Aorta (tissue), 5 donors: ENCODE measurements at regions not wholly inside any gene's neighbourhood (a gene's known extent, or its start where the extent isn't known, plus 50 kb on each side); places are given as distances from the start of the nearest gene placed in this dataset.

Source experiments
- ATAC-seq: fragments of 200-7000 bp; cut with Tn5 transposase; one replicate; pipeline ENCODE4 v1.9.1; 2022; ENCODE audit warnings: moderate library complexity; ENCODE audit not compliant: low FRiP score
- DNase-seq, 2 donors: peaks; one replicate each; pipeline ENCODE4 v3.0.0-alpha.2; 2020
- H3K27ac ChIP-seq, 2 donors: one replicate each; pipeline ENCODE4 v1.5.1; 2013; ENCODE audit warnings: low read length in 2 of 2, mild to moderate bottlenecking in 2 of 2, moderate library complexity in 2 of 2, control low read depth in 1 of 2, inconsistent platforms in 1 of 2, low read depth in 1 of 2
- H3K27me3 ChIP-seq, 2 donors: one replicate each; pipeline ENCODE4 v1.6.1; 2013; ENCODE audit warnings: control low read depth in 1 of 2, low read length in 1 of 2, mild to moderate bottlenecking in 1 of 2, moderate library complexity in 1 of 2; ENCODE audit not compliant: insufficient read depth in 2 of 2, control insufficient read depth in 1 of 2
- H3K36me3 ChIP-seq, 2 donors: one replicate each; pipeline ENCODE4 v1.6.1; 2013; ENCODE audit warnings: control low read depth in 1 of 2, low read length in 1 of 2, mild to moderate bottlenecking in 1 of 2; ENCODE audit not compliant: insufficient read depth in 2 of 2, control insufficient read depth in 1 of 2
- H3K4me1 ChIP-seq, 2 donors: one replicate each; pipeline ENCODE4 v1.6.1; 2013; ENCODE audit warnings: low read length in 2 of 2, control low read depth in 1 of 2, mild to moderate bottlenecking in 1 of 2, moderate library complexity in 1 of 2; ENCODE audit not compliant: insufficient read depth in 2 of 2, control insufficient read depth in 1 of 2
- H3K4me3 ChIP-seq, 2 donors: one replicate each; pipeline ENCODE4 v1.5.1; 2013; ENCODE audit warnings: low read length in 2 of 2, control low read depth in 1 of 2, mild to moderate bottlenecking in 1 of 2
- H3K9me3 ChIP-seq: one replicate; pipeline ENCODE4 v1.6.1; 2013; ENCODE audit warnings: mild to moderate bottlenecking, low read length; ENCODE audit not compliant: control insufficient read depth
- WGBS, 2 donors: extraction: QIAGEN DNeasy Blood & Tissue Kit; methylation state at CpG; one replicate each; pipeline ENCODE4 v1.1.7; 2013; 5-methylcytosine and 5-hydroxymethylcytosine counted together
- intact Hi-C, 2 donors: fragments of 100-400 bp; cut with DNase I; formaldehyde crosslinking; loops; one replicate each; pipeline versions ENCODE4 v1.14.2 to v1.15.0; 2022
- donor health status: healthy with polysubstance abuse.
- donor health status: Bipolar disorder and iron deficiency.
- donor health status: DM: no; HTN: no; CAD: no.
- donor health status: DM: no; HTN: no; CAD: no.
- donor health status: DM: yes; HTN: yes; CAD: no.

DNA sequence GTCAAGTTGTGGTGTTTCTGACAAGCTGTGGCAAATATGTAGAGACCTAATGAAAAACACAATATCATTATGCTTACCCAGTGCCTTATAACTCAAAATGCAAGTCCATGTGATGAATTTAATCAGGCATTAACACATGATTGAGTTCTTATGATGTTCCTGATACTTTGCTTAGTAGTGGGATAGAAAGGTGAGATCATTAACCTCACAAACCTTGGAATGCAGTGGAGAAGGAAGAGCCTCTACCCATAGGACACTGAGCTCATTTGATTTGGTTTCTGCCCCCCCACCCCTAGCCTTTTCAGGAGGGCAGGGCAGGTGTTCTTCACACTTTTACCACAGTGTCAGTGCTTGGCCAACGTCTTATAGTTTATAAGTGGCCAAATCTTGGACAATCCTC lies 683.6 kb upstream of the CPEB2 start:
- no peak for DNase-seq
- Histone ChIP-seq H3K36me3 (no peaks in the 10 kb centered on the region), H3K4me1 (no peaks in the 10 kb centered on the region), H3K9me3 (no peaks in the 10 kb centered on the region), H3K27ac (no peak overlapping the region), H3K4me3 (no peak overlapping the region), H3K27me3 (peaks cover 0 to 2% of the 10 kb centered on the region in 2 donors)
- no peak for ATAC-seq
- 62 to 67% methylated on average over 1 of the region's 1 CpG for WGBS, 2 donors
- intact Hi-C loops: no loop called here

DNA sequence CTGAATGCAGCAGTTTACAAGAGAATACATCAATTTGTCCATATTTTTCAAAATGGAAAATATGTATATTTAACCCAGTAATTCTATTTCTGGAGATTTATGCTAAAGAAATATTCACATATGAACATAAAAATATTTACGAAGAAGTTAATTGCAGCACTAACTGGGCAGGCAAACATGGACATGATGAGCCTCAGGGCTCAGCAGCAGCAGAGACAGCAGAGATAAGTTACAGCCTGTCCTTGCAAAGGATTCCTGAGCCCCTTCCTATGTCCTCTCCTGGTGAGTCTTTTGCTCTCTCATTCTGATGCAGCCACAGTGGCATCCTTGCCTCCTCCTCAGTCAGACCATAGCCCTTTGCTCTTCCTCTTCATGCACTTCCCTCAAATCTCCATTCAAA lies 680.6 kb upstream of the CPEB2 start:
- no peak for DNase-seq
- intact Hi-C loops: no loop called here
- Histone ChIP-seq H3K4me3 (no peak overlapping the region), H3K27me3 (peaks cover 0 to 2% of the 10 kb centered on the region in 2 donors), H3K27ac (no peak overlapping the region), H3K4me1 (no peaks in the 10 kb centered on the region), H3K9me3 (no peaks in the 10 kb centered on the region), H3K36me3 (no peaks in the 10 kb centered on the region)
- WGBS, 2 donors: 79 to 92% methylated on average over 1 of the region's 1 CpG
- no peak for ATAC-seq

DNA sequence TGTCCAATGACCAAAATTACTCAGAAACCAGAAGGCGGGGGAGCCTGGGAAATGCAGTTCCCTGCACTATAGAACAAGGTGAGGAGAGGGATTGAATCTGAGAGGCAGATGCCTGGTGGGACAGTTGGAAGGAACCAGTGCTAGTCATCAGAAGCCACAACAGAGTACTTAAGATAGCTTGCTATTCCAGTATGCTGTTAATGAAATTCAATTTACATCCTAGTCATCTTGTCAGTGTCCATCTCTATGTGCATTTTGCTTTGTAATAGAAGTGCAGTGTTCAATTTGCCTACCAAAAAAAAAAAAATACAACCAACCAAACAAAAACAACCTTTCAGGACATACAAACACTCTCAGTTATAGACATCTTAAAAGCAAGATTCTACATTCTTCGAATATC lies 679.1 kb upstream of the CPEB2 start:
- Histone ChIP-seq H3K9me3 (no peaks in the 10 kb centered on the region), H3K27me3 (peaks cover 0 to 2% of the 10 kb centered on the region in 2 donors), H3K36me3 (no peaks in the 10 kb centered on the region), H3K4me3 (no peak overlapping the region), H3K27ac (no peak overlapping the region), H3K4me1 (no peaks in the 10 kb centered on the region)
- 79 to 80% methylated on average over 2 of the region's 2 CpGs for WGBS, 2 donors
- no peak for ATAC-seq
- intact Hi-C loops: no loop called here
- DNase-seq: no peak

DNA sequence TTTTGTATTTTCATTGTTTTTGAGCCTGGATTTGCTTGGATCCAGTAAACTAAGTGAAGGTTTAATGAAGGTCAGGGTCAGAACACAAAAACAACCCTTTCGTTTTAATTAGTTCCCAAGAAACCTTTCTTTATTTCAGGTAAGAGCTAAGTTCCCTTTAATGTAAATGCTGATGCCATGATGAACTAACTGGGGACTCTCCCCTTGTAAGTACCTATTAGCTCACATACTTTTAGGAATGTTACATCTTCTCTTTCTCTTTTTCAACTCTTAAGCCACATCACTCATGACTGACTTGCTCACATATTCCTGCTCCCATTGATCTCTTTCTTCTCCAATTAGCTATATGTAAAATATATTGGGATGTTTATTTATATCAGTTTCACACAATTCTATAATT lies 673.1 kb upstream of the CPEB2 start:
- Histone ChIP-seq H3K4me1 (no peaks in the 10 kb centered on the region), H3K27ac (no peak overlapping the region), H3K36me3 (no peaks in the 10 kb centered on the region), H3K9me3 (no peaks in the 10 kb centered on the region), H3K27me3 (no peaks in the 10 kb centered on the region), H3K4me3 (no peak overlapping the region)
- intact Hi-C loops: no loop called here
- no peak for ATAC-seq
- WGBS, 2 donors: 66 to 79% methylated on average over 1 of the region's 1 CpG
- DNase-seq: no peak

DNA sequence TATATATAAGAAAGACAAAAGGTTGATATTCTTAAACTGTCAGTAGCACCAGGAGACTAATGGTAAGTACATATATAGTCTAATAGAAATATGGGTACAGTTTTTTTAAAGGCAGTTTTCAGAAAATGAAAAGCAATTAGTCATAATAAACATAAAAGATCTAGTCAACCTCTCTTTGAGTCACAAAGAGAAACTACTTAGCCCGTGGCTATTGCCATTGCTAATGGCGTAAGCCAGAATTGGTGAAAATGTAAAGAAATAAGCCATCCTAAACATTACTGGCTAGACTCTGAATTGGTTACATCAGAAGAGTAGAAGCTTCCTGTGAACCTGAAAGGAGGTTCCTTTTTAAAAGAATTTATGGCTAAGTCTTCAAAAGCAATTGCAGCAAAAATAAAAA lies 668.7 kb upstream of the CPEB2 start:
- Histone ChIP-seq H3K9me3 (no peaks in the 10 kb centered on the region), H3K4me3 (no peak overlapping the region), H3K36me3 (no peaks in the 10 kb centered on the region), H3K27ac (no peak overlapping the region), H3K27me3 (no peaks in the 10 kb centered on the region), H3K4me1 (no peaks in the 10 kb centered on the region)
- WGBS, 2 donors: 88 to 90% methylated on average over 2 of the region's 2 CpGs
- DNase-seq (no peak), ATAC-seq (no peak)
- intact Hi-C loops: loop anchor here in 1 of 2 donors (5.0 kb wide), 1 partner anchor 34 kb away; no protein-coding TSS in a partner anchor

DNA sequence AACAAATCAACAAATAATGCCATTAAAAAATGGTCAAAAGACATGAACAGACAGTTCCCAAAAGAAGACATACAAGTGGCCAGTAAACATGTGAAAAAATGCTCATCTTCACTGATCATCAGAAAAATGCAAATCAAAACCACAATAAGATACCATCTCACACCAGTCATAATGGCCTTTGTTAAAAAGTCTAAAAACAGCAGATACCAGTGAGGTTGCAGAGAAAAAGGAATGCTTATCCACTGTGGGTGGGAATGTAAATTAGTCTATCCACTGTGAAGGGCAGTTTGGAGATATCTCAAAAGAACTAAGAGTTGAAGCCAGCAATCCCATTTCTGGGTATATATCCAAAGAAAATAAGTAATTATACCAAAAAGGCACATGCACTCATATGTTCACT lies 668.1 kb upstream of the CPEB2 start:
- ATAC-seq: no peak
- Histone ChIP-seq H3K36me3 (no peaks in the 10 kb centered on the region), H3K4me1 (no peaks in the 10 kb centered on the region), H3K4me3 (no peak overlapping the region), H3K27ac (no peak overlapping the region), H3K9me3 (no peaks in the 10 kb centered on the region), H3K27me3 (no peaks in the 10 kb centered on the region)
- intact Hi-C loops: loop anchor here in 1 of 2 donors (5.0 kb wide), 1 partner anchor 33 kb away; no protein-coding TSS in a partner anchor
- no peak for DNase-seq

DNA sequence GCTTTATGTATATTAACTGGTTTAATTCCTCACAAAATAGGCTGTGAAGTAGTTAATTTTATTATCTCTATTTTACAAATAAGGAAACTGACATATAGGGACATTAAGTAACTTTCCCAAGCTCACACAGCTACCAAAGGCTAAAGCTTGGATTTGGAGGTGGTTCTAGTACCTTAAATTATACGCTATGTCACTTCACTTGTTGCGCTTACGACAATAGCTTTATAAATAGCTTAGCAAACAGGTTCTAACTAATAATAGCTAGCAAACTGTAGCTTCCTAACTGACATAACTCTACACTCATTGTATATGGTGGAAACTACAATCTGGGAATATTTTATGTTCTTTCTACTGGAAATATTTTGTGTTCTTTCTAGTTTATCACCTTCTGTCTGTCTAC lies 666.4 kb upstream of the CPEB2 start:
- DNase-seq (no peak), ATAC-seq (no peak)
- H3K4me1 ChIP-seq: no peaks in the 10 kb centered on the region
- no peaks in the 10 kb centered on the region for H3K27me3 ChIP-seq
- H3K4me3 ChIP-seq: no peak overlapping the region
- intact Hi-C loops: no loop called here
- WGBS, 2 donors: 89 to 96% methylated on average over 3 of the region's 3 CpGs
- no peaks in the 10 kb centered on the region for H3K9me3 ChIP-seq
- H3K36me3 ChIP-seq: no peaks in the 10 kb centered on the region
- H3K27ac ChIP-seq: no peak overlapping the region

DNA sequence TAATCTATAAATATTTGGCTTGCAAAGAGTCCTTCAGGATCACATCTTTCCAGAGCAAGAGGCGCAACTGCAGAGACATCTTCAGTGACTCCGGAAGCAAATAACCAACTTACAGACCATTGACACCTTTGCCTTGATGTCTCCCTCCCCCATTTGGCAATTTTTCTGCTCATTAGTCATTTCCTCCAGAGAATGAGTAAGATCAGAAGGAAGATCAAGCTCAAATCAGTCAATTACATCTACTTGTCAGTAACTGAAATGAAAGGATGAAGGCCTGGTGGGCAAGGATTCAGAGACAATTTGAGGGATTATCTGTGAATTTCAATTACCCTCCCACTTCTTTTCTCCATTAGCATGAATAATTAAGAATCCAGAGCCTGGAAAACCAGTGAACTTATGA lies 665.6 kb upstream of the CPEB2 start:
- no peak for DNase-seq
- Histone ChIP-seq H3K36me3 (no peaks in the 10 kb centered on the region), H3K4me3 (no peak overlapping the region), H3K9me3 (no peaks in the 10 kb centered on the region), H3K27me3 (no peaks in the 10 kb centered on the region), H3K4me1 (no peaks in the 10 kb centered on the region), H3K27ac (no peak overlapping the region)
- intact Hi-C loops: no loop called here
- ATAC-seq: no peak
- WGBS, 2 donors: 45 to 61% methylated on average over 2 of the region's 2 CpGs

DNA sequence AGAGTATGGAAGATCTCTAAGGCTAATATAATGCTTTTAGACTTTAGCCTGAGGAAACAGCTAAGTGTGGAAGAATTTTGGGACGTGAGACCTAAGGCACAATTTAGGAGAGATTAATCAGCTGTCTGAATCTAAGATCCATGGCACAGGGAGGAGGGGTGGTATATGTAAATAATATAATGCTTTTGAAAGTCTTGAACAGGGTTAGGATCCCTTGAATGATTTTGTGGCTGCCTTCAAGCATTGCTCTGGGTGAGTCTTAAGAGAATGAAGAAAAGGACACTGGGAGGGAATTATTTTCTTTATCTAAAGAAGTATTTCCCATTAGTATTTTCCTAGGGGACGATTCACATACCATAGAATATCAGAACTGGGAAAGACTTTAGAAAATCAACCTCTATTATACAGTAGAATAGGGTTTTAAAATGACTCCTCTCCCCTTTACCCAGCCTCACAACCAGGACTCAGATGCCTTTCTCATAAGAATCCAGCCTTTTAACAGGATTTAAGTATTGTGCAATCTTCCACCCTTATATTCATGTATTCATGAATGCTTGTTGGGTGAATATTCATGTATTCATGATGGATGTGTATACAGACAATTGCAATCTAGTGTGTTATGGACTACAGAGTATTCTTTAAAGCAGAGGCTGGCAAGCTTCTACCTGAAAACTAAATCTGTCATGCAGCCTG lies 664.2 kb upstream of the CPEB2 start:
- ATAC-seq (no peak), DNase-seq (no peak)
- Histone ChIP-seq H3K27ac (no peak overlapping the region), H3K4me3 (no peak overlapping the region), H3K36me3 (no peaks in the 10 kb centered on the region), H3K4me1 (no peaks in the 10 kb centered on the region), H3K9me3 (no peaks in the 10 kb centered on the region), H3K27me3 (no peaks in the 10 kb centered on the region)
- WGBS, 2 donors: 16 to 17% methylated on average over 2 of the region's 2 CpGs
- intact Hi-C loops: no loop called here
